HG03039 (cell line): ENCODE measurements at regions not wholly inside any gene's neighbourhood (a gene's known extent, or its start where the extent isn't known, plus 50 kb on each side); places are given as distances from the start of the nearest gene placed in this dataset.

ENCODE experiments used
- ATAC-seq: cut with Tn5 transposase; IDR thresholded peaks from one replicate; pipeline ENCODE4 v1.9.1; 2021; ENCODE audit warnings: mild to moderate bottlenecking, moderate library complexity; ENCODE audit not compliant: unreplicated experiment

GRCh38 chr3:83734656-83735055 is 1224.1 kb upstream of the CADM2 start:
- no peak for ATAC-seq

- no peak for ATAC-seq
Measured at GRCh38 chr3:83738202-83738601, 1220.6 kb upstream of the CADM2 start.

GRCh38 chr3:83740504-83740903 is 1218.3 kb upstream of the CADM2 start:
- no peak for ATAC-seq

GRCh38 chr3:83765956-83766355 is 1192.8 kb upstream of the CADM2 start:
- no peak for ATAC-seq

GRCh38 chr3:83769791-83770663 is 1188.8 kb upstream of the CADM2 start:
- no peak for ATAC-seq

- no peak for ATAC-seq
Measured at GRCh38 chr3:83770664-83771402, 1188.0 kb upstream of the CADM2 start.

- no peak for ATAC-seq
Measured at GRCh38 chr3:83802801-83803200, 1156.0 kb upstream of the CADM2 start.

- no peak for ATAC-seq
Measured at GRCh38 chr3:83807511-83807910, 1151.3 kb upstream of the CADM2 start.

- no peak for ATAC-seq
Measured at GRCh38 chr3:83813176-83813575, 1145.6 kb upstream of the CADM2 start.

- no peak for ATAC-seq
Measured at GRCh38 chr3:83816653-83817052, 1142.1 kb upstream of the CADM2 start.

GRCh38 chr3:83821506-83821905 is 1137.3 kb upstream of the CADM2 start:
- ATAC-seq = no peak

GRCh38 chr3:83823095-83823494 is 1135.7 kb upstream of the CADM2 start:
- ATAC-seq = no peak

GRCh38 chr3:83835040-83835439 is 1123.7 kb upstream of the CADM2 start:
- no peak for ATAC-seq

GRCh38 chr3:83842511-83842910 is 1116.3 kb upstream of the CADM2 start:
- no peak for ATAC-seq

- ATAC-seq = no peak
Measured at GRCh38 chr3:83843716-83844115, 1115.1 kb upstream of the CADM2 start.

- no peak for ATAC-seq
Measured at GRCh38 chr3:83849106-83849730, 1109.6 kb upstream of the CADM2 start.

- ATAC-seq = no peak
Measured at GRCh38 chr3:83863380-83863779, 1095.4 kb upstream of the CADM2 start.

- ATAC-seq = no peak
Measured at GRCh38 chr3:83868909-83869567, 1089.8 kb upstream of the CADM2 start.

GRCh38 chr3:83873550-83873949 is 1085.2 kb upstream of the CADM2 start:
- ATAC-seq = no peak

- no peak for ATAC-seq
Measured at GRCh38 chr3:83877910-83878309, 1080.9 kb upstream of the CADM2 start.

GRCh38 chr3:83882701-83883100 is 1076.1 kb upstream of the CADM2 start:
- no peak for ATAC-seq
